ENCODE measurements at regions not wholly inside any gene's neighbourhood (a gene's known extent, or its start where the extent isn't known, plus 50 kb on each side); places are given as distances from the start of the nearest gene placed in this dataset.

DNA sequence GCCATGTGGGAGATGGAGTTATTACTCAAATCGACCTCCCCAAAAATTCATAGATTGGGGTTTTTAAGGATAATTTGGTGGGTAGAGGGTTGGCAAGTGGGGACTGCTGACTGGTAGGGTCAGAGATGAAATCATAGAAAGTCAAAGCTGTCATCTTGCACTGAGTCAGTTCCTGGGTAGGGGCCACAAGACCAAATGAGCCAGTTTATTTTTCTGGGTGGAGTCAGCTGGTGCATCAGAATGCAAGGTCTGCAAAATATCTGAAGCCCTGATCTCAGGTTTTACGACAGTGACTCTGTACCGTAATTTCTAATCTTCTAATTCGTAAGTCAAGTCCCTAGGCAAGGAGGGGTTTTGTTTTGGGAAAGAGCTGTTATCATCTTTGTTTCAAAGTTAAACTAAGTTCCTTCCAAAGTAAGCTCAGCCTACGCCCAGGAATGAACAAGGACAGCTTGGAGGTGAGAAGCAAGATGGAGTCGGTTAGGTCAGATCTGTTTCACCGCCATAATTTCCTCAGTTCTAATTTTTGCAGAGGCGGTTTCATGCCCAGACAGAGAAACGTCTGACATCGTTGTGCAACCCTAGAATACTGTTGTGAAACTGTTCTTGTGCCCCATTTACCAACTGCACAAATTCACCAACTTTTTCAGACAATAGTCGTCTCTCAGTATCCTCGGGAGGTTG is 104.5 kb upstream of the SFSWAP start:
- Histone ChIP-seq H3K27ac (no peak overlapping the region), H3K36me3 (replicated peaks) (no peaks in the 10 kb centered on the region), H3K4me3 (ENCODE audit: low read depth, low read length) (no peak overlapping the region), H3K27me3 (replicated peaks) (peaks cover 7% of the 10 kb centered on the region)
- no peak for DNase-seq
- in situ Hi-C loops (cut with HindIII; ENCODE audit: low pct_ligation_motif_present, low sequenced_read_pairs) = no loop called here
- TF ChIP-seq, protein P1, sequence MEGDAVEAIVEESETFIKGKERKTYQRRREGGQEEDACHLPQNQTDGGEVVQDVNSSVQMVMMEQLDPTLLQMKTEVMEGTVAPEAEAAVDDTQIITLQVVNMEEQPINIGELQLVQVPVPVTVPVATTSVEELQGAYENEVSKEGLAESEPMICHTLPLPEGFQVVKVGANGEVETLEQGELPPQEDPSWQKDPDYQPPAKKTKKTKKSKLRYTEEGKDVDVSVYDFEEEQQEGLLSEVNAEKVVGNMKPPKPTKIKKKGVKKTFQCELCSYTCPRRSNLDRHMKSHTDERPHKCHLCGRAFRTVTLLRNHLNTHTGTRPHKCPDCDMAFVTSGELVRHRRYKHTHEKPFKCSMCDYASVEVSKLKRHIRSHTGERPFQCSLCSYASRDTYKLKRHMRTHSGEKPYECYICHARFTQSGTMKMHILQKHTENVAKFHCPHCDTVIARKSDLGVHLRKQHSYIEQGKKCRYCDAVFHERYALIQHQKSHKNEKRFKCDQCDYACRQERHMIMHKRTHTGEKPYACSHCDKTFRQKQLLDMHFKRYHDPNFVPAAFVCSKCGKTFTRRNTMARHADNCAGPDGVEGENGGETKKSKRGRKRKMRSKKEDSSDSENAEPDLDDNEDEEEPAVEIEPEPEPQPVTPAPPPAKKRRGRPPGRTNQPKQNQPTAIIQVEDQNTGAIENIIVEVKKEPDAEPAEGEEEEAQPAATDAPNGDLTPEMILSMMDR (IDR thresholded peaks at IDR 0.05; ENCODE audit: low read depth, low read length, missing control alignments) = no peak

DNA sequence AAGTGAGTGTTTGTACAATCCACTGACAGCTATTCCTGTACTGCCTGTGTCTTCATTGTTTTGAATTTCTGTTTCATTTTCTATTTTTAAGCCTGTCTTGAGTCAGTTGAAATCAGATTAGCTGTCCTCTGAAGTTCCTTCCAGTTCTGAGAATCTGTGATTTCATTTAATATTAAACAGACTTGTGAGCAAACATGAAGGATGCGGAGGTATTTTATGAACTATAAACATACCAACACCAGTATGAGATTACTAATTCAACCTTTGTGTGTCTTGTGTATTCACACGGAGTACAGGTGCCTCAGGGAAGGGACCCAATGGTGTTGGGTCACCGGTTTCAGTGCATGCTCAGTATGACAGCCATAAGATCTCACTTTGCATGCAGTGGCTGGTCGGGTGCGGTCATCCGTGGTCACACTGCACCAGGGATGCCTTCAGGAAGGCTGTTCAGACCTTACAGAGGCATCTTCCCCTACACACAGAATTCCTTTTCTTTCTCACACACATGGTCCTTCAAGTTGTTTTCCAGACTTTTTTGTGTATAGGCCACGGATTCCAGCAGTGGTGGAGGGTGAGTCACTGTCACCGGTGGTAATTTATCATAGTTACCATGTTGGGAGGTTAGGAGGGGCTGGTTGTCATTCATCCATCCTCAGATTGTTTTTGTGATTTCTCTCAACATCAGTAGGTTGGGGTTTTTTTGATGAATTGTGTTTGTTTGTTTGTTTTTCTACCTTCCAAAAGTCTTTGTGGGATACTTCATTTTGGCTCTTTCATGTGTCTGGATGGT is 103.0 kb upstream of the SFSWAP start:
- Histone ChIP-seq H3K27me3 (replicated peaks) (peaks cover 7% of the 10 kb centered on the region), H3K4me3 (ENCODE audit: low read depth, low read length) (no peak overlapping the region), H3K27ac (no peak overlapping the region), H3K36me3 (replicated peaks) (no peaks in the 10 kb centered on the region)
- TF ChIP-seq, protein P1 (IDR thresholded peaks at IDR 0.05; ENCODE audit: low read depth, low read length, missing control alignments) = no peak
- in situ Hi-C loops (cut with HindIII; ENCODE audit: low pct_ligation_motif_present, low sequenced_read_pairs) = no loop called here
- no peak for DNase-seq

DNA sequence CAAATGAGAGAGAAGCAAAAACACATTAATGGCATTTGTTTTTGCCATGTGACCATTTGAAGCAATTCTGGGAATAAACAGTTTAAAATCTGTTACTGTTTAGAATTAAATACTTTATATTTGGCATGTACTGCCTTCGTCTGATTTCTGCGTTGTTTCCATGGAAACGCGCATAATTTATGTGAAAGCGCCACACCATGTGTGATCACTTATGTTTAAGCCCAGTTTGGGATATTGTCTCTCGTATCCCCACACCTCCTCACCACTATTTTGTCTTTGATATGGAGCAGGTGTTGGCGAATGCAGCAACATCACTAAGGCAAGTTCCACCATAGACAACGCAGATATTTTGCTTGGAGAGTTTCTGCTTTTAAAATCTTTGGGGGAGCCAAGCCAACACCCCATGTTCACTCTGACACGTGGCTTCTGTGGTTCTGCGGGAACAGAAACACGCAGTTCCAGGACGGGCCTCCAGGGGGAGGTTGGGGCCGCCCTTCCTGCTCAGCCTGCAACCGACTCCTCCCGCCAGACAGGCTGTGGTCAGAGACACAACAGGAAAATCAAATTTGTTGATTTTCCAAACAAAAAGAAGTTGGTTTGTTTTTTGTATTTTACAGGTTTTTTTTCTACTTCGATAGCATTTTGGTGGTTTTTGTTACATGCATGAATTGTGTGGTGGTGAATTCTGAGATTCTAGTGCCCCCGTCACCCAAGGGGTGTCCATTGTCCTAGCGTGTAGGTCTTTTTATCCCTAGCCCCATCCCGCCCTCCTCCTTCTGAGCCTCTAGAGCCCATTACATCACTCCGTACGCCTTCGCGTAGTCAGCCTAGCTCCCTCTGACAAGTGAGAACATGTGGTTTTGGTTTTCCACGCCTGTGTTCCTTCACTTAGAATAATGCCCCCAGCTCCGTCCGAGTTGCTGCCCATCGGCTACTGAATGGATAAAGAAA is 101.9 kb upstream of the SFSWAP start:
- Histone ChIP-seq H3K4me3 (ENCODE audit: low read depth, low read length) (no peak overlapping the region), H3K36me3 (replicated peaks) (no peaks in the 10 kb centered on the region), H3K27me3 (replicated peaks) (peaks cover 7% of the 10 kb centered on the region), H3K27ac (no peak overlapping the region)
- TF ChIP-seq, protein P1 (IDR thresholded peaks at IDR 0.05; ENCODE audit: low read depth, low read length, missing control alignments) = peak; percentile 81
- in situ Hi-C loops (cut with HindIII; ENCODE audit: low pct_ligation_motif_present, low sequenced_read_pairs) = no loop called here
- DNase-seq = peak; percentile 53

DNA sequence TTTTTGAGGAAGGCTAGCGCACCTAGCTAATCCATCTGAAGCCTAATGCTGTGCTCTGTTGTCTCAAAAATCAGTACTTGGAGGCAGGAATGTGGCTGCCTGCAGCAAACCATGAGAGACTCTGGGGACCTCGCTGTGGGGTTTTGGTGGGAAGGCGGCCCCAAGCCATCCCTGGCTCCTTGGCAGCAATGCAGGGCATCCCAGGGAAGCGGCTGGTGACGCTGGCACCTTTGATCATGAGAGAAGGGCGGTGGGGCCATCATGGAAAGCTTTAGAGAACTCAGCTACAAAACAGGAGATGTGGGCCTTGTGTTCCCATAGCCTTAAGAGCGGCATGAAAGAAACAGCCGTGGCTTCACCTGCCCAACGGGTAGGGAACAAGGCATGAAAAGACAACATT is 101.1 kb upstream of the SFSWAP start:
- in situ Hi-C loops (cut with HindIII; ENCODE audit: low pct_ligation_motif_present, low sequenced_read_pairs) = no loop called here
- Histone ChIP-seq H3K27ac (no peak overlapping the region), H3K4me3 (ENCODE audit: low read depth, low read length) (no peak overlapping the region), H3K27me3 (replicated peaks) (peaks cover 6% of the 10 kb centered on the region), H3K36me3 (replicated peaks) (no peaks in the 10 kb centered on the region)
- TF ChIP-seq, protein P1 (IDR thresholded peaks at IDR 0.05; ENCODE audit: low read depth, low read length, missing control alignments) = no peak
- no peak for DNase-seq

DNA sequence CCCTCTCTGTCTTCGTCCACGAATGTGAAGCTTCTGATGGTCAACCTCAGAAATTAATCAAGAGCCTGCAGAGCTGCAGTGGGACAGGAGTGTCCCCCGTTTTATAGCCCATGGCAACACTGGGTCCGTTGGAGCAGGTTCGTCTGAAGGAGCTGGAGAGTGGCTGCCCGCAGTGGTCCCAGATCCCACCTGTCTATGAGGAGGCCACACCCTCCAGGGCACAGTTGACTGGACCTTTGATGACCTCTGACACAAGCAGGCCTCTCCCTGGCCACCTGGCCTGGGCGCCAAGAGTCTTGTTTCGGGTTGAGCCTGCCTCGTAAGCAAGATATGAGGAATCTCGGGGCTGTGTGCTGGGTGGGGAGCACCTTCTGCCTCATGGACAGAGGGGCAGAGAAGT is 100.7 kb upstream of the SFSWAP start:
- TF ChIP-seq, protein P1 (IDR thresholded peaks at IDR 0.05; ENCODE audit: low read depth, low read length, missing control alignments) = no peak
- Histone ChIP-seq H3K27me3 (replicated peaks) (peaks cover 4% of the 10 kb centered on the region), H3K36me3 (replicated peaks) (no peaks in the 10 kb centered on the region), H3K27ac (no peak overlapping the region), H3K4me3 (ENCODE audit: low read depth, low read length) (no peak overlapping the region)
- in situ Hi-C loops (cut with HindIII; ENCODE audit: low pct_ligation_motif_present, low sequenced_read_pairs) = no loop called here
- DNase-seq = no peak

Data from brain microvascular endothelial cell (primary cell).